HCT116 (cell line): ENCODE measurements at regions not wholly inside any gene's neighbourhood (a gene's known extent, or its start where the extent isn't known, plus 50 kb on each side); places are given as distances from the start of the nearest gene placed in this dataset.
A peak's percentile ranks its signal among the peaks of the same experiment; 100 is the strongest.
"Not testable (repeated sequence)": the region's sequence is repeated elsewhere in the genome, so short reads cannot be mapped to it uniquely, and the experiment has no call there.

Experiments used
- ATAC-seq: fragments of 200-7000 bp; cut with Tn5 transposase; 2 replicates; pipeline ENCODE4 v1.9.1; 2020; ENCODE audit warnings: mild to moderate bottlenecking, moderate library complexity
- BruUV-seq: library from RNA; stranded (reverse); fragments of 400-500 nt; replicated peaks from 2 replicates; lab custom pipeline; 2021; lab: Mats Ljungman, UMichigan
- CTCF ChIA-PET: fragments of 300-600 bp; sonication (Branson Sonifier 250); formaldehyde crosslinking; loops from one replicate; lab custom pipeline; 2021; ENCODE audit warnings: antibody characterized with exemption; lab: Charles Lee
- POLR2A ChIA-PET: fragments of 300-600, 350-600 bp; sonication (Branson Sonifier 250); formaldehyde crosslinking; loops from one replicate; lab custom pipeline; 2021; ENCODE audit warnings: antibody characterized with exemption; lab: Charles Lee
- RAD21 ChIA-PET, 2 experiments: fragments of 300-600 bp; sonication (Branson Sonifier 250); formaldehyde crosslinking; loops; one replicate each; lab custom pipeline; 2023; ENCODE audit warnings: low total read pairs in 2 of 2; ENCODE audit not compliant: uncharacterized antibody in 2 of 2, unreplicated experiment in 2 of 2, low non-redundant PET in 1 of 2; lab: Charles Lee
- DNase-seq: peaks from one replicate; pipeline ENCODE4 v3.0.0-alpha.2; 2010; ENCODE audit warnings: low read depth, low spot score
- H2AFZ ChIP-seq: fragments of 200-600 bp; shearing (Covaris generic), sonication (generic); 2 replicates; pipeline ENCODE4 v1.6.1; 2017; ENCODE audit warnings: low read depth, mixed run types, mixed read lengths, antibody characterized with exemption, low read length; ENCODE audit not compliant: poor library complexity, severe bottlenecking
- H3K27ac ChIP-seq: 2 replicates; pipeline ENCODE4 v1.5.1; 2012; ENCODE audit warnings: low read depth, low read length
- H3K27me3 ChIP-seq: fragments of 200-600 bp; sonication (generic); 2 replicates; pipeline ENCODE4 v1.6.1; 2016; ENCODE audit warnings: mixed run types, low read length, mixed read lengths; ENCODE audit not compliant: insufficient read depth
- H3K36me3 ChIP-seq, 2 experiments: fragments of 200-500 bp in 1 of 2; fragments of 200-600 bp in 1 of 2; sonication (Bioruptor generic) in 1 of 2; sonication (generic) in 1 of 2; 2 replicates each; pipeline versions ENCODE4 v1.5.1 to v1.6.1; 2014 to 2016; ENCODE audit warnings: low read length in 2 of 2, inconsistent platforms in 1 of 2, mixed read lengths in 1 of 2, mixed run types in 1 of 2; ENCODE audit not compliant: insufficient read depth in 2 of 2, control insufficient read depth in 1 of 2
- H3K4me1 ChIP-seq, 2 experiments: fragments of 200-600 bp in 1 of 2; sonication (generic) in 1 of 2; 2 replicates each; pipeline versions ENCODE4 v1.5.1 to v1.6.1; 2012 to 2017; ENCODE audit warnings: low read length in 2 of 2, inconsistent platforms in 1 of 2, mild to moderate bottlenecking in 1 of 2, mixed read lengths in 1 of 2, mixed run types in 1 of 2, moderate library complexity in 1 of 2; ENCODE audit not compliant: insufficient read depth in 2 of 2, control insufficient read depth in 1 of 2
- H3K4me2 ChIP-seq: fragments of 200-600 bp; sonication (generic); 2 replicates; pipeline ENCODE4 v1.6.1; 2017; ENCODE audit warnings: mixed run types, low read length, mixed read lengths
- H3K4me3 ChIP-seq, 2 experiments: fragments of 200-600 bp in 1 of 2; sonication (generic) in 1 of 2; replicated peaks in 1 of 2; 2 replicates each; pipeline ENCODE4 v1.5.1; 2011 to 2016; ENCODE audit warnings: low read length in 2 of 2, control low read depth in 1 of 2, low read depth in 1 of 2, mild to moderate bottlenecking in 1 of 2, mixed read lengths in 1 of 2, mixed run types in 1 of 2
- H3K79me2 ChIP-seq: fragments of 200-600 bp; sonication (generic); 2 replicates; pipeline ENCODE4 v1.6.1; 2017; ENCODE audit warnings: mild to moderate bottlenecking, mixed run types, low read length, moderate library complexity, mixed read lengths; ENCODE audit not compliant: insufficient read depth
- H3K9ac ChIP-seq: fragments of 200-600 bp; sonication (generic); 2 replicates; pipeline ENCODE4 v1.6.1; 2016; ENCODE audit warnings: low read length, mixed read lengths
- H3K9me2 ChIP-seq: fragments of 200-600 bp; sonication (generic), shearing (Covaris generic); 2 replicates; pipeline ENCODE4 v1.6.1; 2017; ENCODE audit warnings: mixed run types, mild to moderate bottlenecking, moderate library complexity; ENCODE audit not compliant: insufficient read depth
- H3K9me3 ChIP-seq, 2 experiments: fragments of 200-500 bp in 1 of 2; fragments of 200-600 bp in 1 of 2; sonication (Bioruptor generic) in 1 of 2; sonication (generic) in 1 of 2; 2 replicates each; pipeline ENCODE4 v1.6.1; 2014 to 2017; ENCODE audit warnings: low read length in 2 of 2, mixed read lengths in 2 of 2, inconsistent platforms in 1 of 2, low read depth in 1 of 2, mild to moderate bottlenecking in 1 of 2, mixed run types in 1 of 2, moderate library complexity in 1 of 2; ENCODE audit not compliant: control insufficient read depth in 1 of 2, insufficient read depth in 1 of 2
- H4K20me1 ChIP-seq: fragments of 200-600 bp; sonication (generic), shearing (Covaris generic); 2 replicates; pipeline ENCODE4 v1.6.1; 2017; ENCODE audit warnings: mixed run types, mild to moderate bottlenecking, moderate library complexity; ENCODE audit not compliant: insufficient read depth
- CBX3 ChIP-seq: IDR thresholded peaks from 2 replicates; pipeline ENCODE4 v1.6.1; 2012; ENCODE audit warnings: low read depth
- FOSL1 ChIP-seq: IDR thresholded peaks from 2 replicates; pipeline ENCODE4 v1.6.1; 2012; ENCODE audit warnings: low read depth
- JUND ChIP-seq: IDR thresholded peaks from 2 replicates; pipeline ENCODE4 v1.6.1; 2012
- SP1 ChIP-seq: IDR thresholded peaks from 2 replicates; pipeline ENCODE4 v1.6.1; 2012; ENCODE audit warnings: low read depth
- intact Hi-C: fragments of 100-400 bp; cut with micrococcal nuclease; formaldehyde crosslinking; loops from 2 replicates; pipeline ENCODE4 v1.10.0; 2022
- TF ChIP-seq, protein P1 (sequence below): IDR thresholded peaks from 2 replicates; pipeline ENCODE4 v1.6.1; 2012

- H2AFZ ChIP-seq, H3K9ac ChIP-seq, H3K9me2 ChIP-seq, H3K27me3 ChIP-seq, H4K20me1 ChIP-seq, ATAC-seq, H3K4me2 ChIP-seq, H3K9me3 ChIP-seq, RAD21 ChIA-PET, CTCF ChIA-PET, POLR2A ChIA-PET, intact Hi-C loops, H3K79me2 ChIP-seq, BruUV-seq, H3K36me3 ChIP-seq, H3K4me3 ChIP-seq: not testable (repeated sequence)
- TF ChIP-seq, protein P1, sequence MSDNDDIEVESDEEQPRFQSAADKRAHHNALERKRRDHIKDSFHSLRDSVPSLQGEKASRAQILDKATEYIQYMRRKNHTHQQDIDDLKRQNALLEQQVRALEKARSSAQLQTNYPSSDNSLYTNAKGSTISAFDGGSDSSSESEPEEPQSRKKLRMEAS, result peak; percentile 35; the same call in 1 of the 2 replicates
- TF ChIP-seq FOSL1, result peak; percentile 33; the same call in 1 of the 2 replicates
- TF ChIP-seq SP1, result 0 out of 2 replicates have a peak, but pooled peaks have one; percentile 19
- TF ChIP-seq CBX3, result peak; percentile 55; the same call in 1 of the 2 replicates
- TF ChIP-seq JUND, result 0 out of 2 replicates have a peak, but pooled peaks have one; percentile 38
- Histone ChIP-seq H3K27ac (peak overlapping the region; percentile 98), H3K4me1 (peaks cover 11 to 14% of the 10 kb centered on the region in 2 experiments; a peak in 3 of 4 replicates)
- DNase-seq, result peak; percentile 50
Measured at GRCh38 chrX:1701396-1701901, 86.6 kb downstream of the ASMT start.

GRCh38 chrX:1702142-1702541 is 87.3 kb downstream of the ASMT start:
- BruUV-seq, H3K79me2 ChIP-seq, H2AFZ ChIP-seq, RAD21 ChIA-PET, H3K9me2 ChIP-seq, H4K20me1 ChIP-seq, H3K4me2 ChIP-seq, H3K36me3 ChIP-seq, CTCF ChIA-PET, intact Hi-C loops, H3K4me3 ChIP-seq, H3K9ac ChIP-seq, ATAC-seq, POLR2A ChIA-PET, H3K27me3 ChIP-seq, H3K9me3 ChIP-seq: not testable (repeated sequence)
- peak overlapping the region; percentile 90; the same call in 1 of the 2 replicates for H3K27ac ChIP-seq
- peaks cover 11 to 14% of the 10 kb centered on the region in 2 experiments; a peak in 3 of 4 replicates for H3K4me1 ChIP-seq
- peak; percentile 51 for DNase-seq
